ENCODE measurements at regions not wholly inside any gene's neighbourhood (a gene's known extent, or its start where the extent isn't known, plus 50 kb on each side); places are given as distances from the start of the nearest gene placed in this dataset.

- no peak for DNase-seq (ENCODE audit: low read depth)
Observed at GRCh38 chr4:1476140-1476513, 69.9 kb upstream of the NKX1-1 start.

GRCh38 chr4:1475277-1476139 lies 69.3 kb upstream of the NKX1-1 start:
- DNase-seq (ENCODE audit: low read depth): no peak

- DNase-seq (ENCODE audit: low read depth): no peak
Observed at GRCh38 chr4:1474126-1475090, 68.2 kb upstream of the NKX1-1 start.

GRCh38 chr4:1473718-1474117 lies 67.5 kb upstream of the NKX1-1 start:
- no peak for DNase-seq (ENCODE audit: low read depth)

GRCh38 chr4:1472911-1473518 lies 66.8 kb upstream of the NKX1-1 start:
- DNase-seq (ENCODE audit: low read depth): no peak

- DNase-seq (ENCODE audit: low read depth): no peak
Observed at GRCh38 chr4:1472148-1472797, 66.0 kb upstream of the NKX1-1 start.

- DNase-seq (ENCODE audit: low read depth): no peak
Observed at GRCh38 chr4:1471443-1472147, 65.4 kb upstream of the NKX1-1 start.

- no peak for DNase-seq (ENCODE audit: low read depth)
Observed at GRCh38 chr4:1470816-1471442, 64.7 kb upstream of the NKX1-1 start.

- no peak for DNase-seq (ENCODE audit: low read depth)
Observed at GRCh38 chr4:1470393-1470670, 64.1 kb upstream of the NKX1-1 start.

GRCh38 chr4:1469607-1470392 lies 63.6 kb upstream of the NKX1-1 start:
- DNase-seq (ENCODE audit: low read depth): no peak

- no peak for DNase-seq (ENCODE audit: low read depth)
Observed at GRCh38 chr4:1469043-1469442, 62.8 kb upstream of the NKX1-1 start.

- no peak for DNase-seq (ENCODE audit: low read depth)
Observed at GRCh38 chr4:1467581-1468458, 61.6 kb upstream of the NKX1-1 start.

- DNase-seq (ENCODE audit: low read depth): no peak
Observed at GRCh38 chr4:1466863-1467165, 60.6 kb upstream of the NKX1-1 start.

GRCh38 chr4:1466034-1466862 lies 60.0 kb upstream of the NKX1-1 start:
- DNase-seq (ENCODE audit: low read depth): no peak

- no peak for DNase-seq (ENCODE audit: low read depth)
Observed at GRCh38 chr4:1465173-1466033, 59.2 kb upstream of the NKX1-1 start.

GRCh38 chr4:1464581-1465171 lies 58.4 kb upstream of the NKX1-1 start:
- no peak for DNase-seq (ENCODE audit: low read depth)

- no peak for DNase-seq (ENCODE audit: low read depth)
Observed at GRCh38 chr4:1463927-1464540, 57.8 kb upstream of the NKX1-1 start.

All from activated T-cell treated with anti-CD3 and anti-CD28 coated beads for 48 hours (primary cell).